Left forelimb (tissue), 1 donor: ENCODE measurements at regions not wholly inside any gene's neighbourhood (a gene's known extent, or its start where the extent isn't known, plus 50 kb on each side); places are given as distances from the start of the nearest gene placed in this dataset.

Experiments
- DNase-seq: peaks from one replicate; pipeline ENCODE4 v3.0.0-alpha.2; 2018; ENCODE audit warnings: low spot score

- peak; percentile 71 for DNase-seq
Observed at GRCh38 chr5:89457411-89458331, 574.7 kb upstream of the MEF2C start.

- DNase-seq: no peak
Observed at GRCh38 chr5:89452081-89452480, 569.1 kb upstream of the MEF2C start.

DNA sequence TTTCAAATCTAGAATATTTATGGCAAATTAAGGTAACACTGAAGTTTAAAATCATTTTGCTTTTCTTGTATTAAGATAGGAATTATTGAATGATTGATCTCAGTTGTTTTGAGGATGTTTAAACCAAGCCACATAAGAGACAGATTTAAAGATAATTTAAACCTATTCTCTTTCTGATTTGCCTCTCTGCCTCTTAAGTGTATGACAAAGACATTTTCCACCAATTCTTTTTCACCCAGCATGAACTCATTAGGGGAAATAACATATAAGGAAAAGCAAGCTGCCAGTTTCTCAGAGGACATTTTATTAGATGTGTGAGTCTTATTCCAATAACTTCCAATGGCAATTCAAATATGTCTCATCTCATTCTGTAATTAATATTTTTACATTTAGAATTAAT, 568.3 kb upstream of the MEF2C start:
- DNase-seq: no peak

GRCh38 chr5:89450149-89450538, 567.2 kb upstream of the MEF2C start:
- DNase-seq: no peak

DNA sequence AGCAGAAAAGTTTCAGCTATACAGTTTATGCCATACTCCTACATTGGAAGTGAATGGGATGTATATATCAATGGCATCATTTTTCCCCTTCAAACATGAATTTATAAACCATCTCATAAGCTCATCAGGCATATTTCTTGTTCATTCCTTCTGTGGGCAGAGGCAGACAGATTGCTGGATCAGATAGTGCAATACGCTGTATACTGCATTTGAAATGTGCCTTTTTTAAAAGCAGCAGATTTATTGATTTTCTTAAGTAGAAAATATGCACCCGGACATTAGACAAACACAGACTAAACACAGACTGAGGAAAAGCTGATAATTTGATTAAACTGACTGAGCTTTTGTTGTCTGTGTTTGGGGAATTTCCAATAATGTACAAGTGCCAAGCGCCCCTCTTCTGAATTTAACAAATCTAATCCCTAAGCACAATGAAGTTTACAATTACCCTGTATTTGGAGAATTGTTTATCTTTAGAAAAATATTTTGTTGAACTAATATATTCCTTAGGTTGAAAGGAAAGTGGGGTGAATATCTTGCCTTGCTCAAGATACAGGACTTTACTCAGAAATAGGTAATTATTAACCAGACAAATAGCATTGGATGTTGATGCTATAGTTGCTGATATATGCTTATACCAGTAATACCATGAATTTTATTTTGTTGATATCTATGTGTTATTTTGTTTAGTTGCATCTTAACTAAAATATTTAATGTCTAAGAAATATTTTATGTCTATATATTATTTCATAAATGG, 566.6 kb upstream of the MEF2C start:
- no peak for DNase-seq

DNA sequence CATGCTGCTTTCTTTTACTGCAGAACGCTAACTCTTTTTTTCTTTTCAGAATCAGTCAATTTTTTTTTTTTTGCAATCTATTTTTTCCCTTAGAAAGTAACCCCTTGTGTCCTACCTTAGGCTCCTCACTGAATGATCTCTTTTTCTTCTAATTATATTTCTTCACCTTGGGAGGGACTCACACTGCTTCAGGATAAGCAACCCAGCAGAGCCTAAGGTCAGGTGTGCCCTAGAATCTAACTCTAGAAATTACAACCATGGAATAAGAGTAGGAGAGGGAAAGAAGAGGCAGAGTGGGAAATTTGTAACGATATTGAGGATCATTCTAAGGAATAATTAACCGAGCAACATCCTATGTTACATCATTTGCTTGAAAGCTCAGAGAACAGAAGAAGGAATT, 564.0 kb upstream of the MEF2C start:
- DNase-seq: no peak

DNA sequence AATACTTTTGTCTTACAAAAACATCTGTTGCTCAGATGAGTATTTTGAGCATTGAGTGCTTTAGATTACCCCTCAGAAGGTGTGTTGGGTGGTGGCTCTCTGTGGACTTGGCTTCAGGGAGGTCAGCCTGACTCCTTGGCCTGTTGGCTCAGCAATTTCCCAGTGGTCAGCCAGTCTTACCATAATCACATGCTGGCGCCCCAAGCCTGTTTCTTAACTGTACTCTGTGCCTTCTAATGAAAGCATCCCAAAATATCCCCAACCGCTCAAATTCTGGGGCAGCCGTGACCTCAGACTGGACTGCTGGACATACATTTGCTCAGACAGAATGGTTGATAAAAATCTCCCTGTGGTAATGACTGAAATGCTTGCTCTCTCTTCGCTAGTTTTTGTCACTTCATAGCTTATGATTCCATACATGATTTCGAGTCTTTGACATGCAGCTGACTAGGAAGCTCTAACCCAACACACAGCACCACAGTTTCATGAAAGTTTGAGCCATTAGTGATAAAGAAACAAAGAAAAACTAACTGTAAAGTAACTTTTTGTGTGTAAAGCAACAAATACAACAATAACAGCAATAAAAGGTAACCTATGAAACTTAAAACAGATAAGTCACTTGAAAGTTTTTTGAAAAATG, 562.2 kb upstream of the MEF2C start:
- no peak for DNase-seq

DNA sequence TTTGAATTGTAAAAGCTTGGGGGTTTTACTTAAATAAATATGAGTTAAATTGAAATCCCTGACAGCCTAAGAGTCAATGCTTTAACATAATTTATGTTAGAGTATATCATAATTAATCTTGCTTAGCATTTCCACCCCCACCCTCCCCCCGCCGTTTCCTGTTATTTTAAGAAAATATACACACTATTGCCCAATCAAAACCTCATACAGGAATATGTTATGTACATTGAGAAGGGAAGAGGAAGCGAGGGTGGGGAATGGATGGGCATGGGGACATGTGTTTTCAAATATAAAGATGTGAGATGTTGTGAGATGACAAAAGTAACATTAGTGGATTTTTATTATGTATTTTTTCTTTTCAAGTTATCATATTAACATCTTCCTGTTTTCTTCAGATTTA, 561.1 kb upstream of the MEF2C start:
- no peak for DNase-seq

- DNase-seq: no peak
Observed at GRCh38 chr5:89443508-89443907, 560.5 kb upstream of the MEF2C start.

- DNase-seq: no peak
Observed at GRCh38 chr5:89441965-89442364, 559.0 kb upstream of the MEF2C start.

- no peak for DNase-seq
Observed at GRCh38 chr5:89440670-89441069, 557.7 kb upstream of the MEF2C start.

GRCh38 chr5:89437450-89438435, 554.8 kb upstream of the MEF2C start:
- DNase-seq: no peak

DNA sequence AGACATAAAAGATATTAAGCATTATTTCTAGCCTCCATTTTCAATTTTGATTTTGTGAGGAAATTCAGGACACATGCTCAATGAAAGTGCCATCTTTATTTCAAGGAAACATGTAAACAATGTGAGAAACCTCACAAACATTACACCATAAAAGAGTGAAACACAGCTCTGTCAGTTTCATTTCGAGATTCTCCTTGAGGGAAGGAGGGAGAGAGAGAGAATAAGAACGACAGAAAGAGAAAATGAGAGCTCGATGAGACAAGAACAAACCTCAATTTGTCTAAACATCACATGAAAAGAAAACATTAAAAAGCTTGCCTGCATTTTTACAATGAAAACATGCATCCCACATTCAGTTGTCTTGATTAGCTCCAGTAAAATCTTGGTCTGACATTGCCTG, 553.5 kb upstream of the MEF2C start:
- no peak for DNase-seq

DNA sequence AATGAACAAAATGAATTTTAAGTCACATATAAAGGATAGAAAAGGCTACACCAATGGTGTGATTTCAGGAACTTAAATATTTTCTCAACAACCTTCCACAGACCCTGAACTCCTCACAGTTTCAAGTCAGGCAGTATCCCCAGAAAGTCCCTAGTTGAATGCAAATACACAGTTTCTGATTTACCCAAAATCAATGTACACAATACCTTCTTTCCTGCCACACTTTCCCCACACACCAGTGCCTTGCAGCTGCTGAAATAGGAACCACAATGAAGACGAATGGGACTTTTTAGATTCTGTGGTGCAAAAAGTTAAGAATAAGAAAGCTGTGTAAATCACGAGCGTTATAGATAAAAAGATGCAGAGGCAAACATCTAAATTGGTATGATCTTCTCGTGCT, 552.4 kb upstream of the MEF2C start:
- DNase-seq: no peak

GRCh38 chr5:89428624-89429023, 545.6 kb upstream of the MEF2C start:
- DNase-seq: no peak

GRCh38 chr5:89425062-89425461, 542.1 kb upstream of the MEF2C start:
- DNase-seq: no peak

DNA sequence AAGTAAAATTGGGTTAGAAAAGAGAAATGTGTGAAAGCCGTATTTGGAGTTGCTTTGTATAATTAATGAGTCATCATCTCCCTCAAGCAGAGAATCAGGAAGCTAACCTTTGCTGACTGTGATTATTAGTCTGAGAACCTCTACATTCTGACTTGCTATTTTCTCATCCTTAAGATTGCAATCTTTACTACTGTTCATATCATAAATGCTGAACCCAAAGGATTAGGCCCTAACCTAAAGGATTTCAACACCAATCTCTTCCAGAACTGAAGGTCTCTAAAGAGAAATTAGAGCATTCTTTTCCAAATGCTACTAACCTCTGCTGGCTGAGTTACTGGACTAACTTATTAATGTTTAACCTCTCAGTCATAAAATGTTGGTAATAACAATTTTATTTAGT, 538.1 kb upstream of the MEF2C start:
- DNase-seq: no peak

- no peak for DNase-seq
Observed at GRCh38 chr5:89418407-89419085, 535.6 kb upstream of the MEF2C start.

DNA sequence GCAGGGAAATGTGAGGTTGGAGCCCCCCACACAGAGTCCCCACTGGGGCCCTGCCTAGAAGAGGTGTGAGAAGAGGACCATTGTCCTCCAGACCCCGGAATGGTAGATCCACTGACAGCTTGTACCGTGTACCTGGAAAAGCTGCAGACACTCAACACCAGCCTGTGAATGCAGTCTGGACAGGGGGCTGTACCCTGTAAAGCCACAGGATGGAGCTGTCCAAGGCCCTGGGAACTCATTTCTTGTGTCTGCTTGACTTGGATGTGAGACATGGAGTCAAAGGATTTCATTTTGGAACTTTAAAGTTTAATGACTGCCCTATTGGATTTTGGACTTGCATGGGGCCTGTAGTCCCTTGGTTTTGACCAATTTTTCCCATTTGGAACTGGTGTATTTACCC, 535.0 kb upstream of the MEF2C start:
- no peak for DNase-seq

- DNase-seq: no peak
Observed at GRCh38 chr5:89417515-89417914, 534.5 kb upstream of the MEF2C start.

DNA sequence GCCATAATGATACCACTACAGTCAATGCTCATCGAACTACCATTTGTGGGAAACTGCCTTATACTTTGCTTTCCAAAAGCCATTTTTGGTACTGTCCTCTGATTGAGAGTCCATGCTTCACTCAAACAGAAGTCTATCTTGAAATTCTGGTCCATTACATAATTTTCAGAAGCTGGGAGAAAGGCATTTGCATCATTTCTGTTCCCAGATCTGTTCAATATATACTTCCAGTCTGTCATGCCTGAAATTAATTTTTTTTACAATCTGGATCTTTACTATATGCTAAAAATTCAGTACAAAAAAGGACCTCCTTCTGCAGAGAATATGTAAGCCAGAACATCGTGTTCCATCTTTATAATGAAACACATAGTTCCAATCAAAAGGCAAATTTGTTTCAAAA, 528.9 kb upstream of the MEF2C start:
- no peak for DNase-seq
